HG03139 (cell line): ENCODE measurements at regions not wholly inside any gene's neighbourhood (a gene's known extent, or its start where the extent isn't known, plus 50 kb on each side); places are given as distances from the start of the nearest gene placed in this dataset.

Experiments
- ATAC-seq: cut with Tn5 transposase; IDR thresholded peaks from one replicate; pipeline ENCODE4 v1.9.1; 2021; ENCODE audit not compliant: unreplicated experiment

DNA sequence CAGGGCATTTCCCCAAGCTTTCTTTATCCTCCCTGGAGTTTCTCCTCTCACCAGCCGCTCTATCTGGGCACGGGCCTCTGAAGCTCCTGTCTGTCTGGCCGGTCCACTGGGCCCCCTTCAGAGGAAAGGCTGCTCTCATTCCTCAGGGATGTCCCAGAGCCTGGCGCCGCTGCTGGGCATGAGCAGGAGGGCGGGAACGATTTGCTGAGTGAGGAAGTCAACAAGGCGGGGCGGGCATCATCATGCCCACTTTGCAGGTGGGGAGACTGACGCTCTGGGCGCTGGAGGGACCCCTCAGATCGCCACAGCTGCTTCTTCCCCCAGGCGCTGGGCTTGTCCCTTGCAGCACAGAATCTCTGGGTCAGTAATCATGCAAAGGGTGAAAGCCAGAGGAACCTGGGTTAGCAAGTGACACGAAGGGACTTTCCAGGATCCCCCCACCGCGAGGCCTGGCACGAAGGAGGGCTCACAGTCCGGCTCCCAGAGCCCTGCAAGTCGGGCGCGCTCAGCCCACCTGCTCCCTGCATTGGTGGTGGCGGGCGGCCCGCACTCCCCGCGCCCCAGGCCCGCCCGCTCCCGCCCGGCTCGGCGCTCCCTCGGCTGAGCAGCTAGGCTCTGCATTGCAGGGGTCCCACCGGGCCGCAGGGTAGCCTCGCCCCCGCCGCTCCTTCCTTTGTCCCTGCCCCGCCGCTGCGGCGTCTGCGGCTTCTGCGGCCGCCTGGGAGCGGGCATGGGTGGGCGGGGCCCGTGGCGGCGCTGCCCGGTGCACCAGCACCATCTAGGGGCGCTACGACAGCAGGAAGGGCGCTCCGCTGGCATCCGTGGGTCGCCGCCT is 157.8 kb downstream of the CYRIA start:
- no peak for ATAC-seq

DNA sequence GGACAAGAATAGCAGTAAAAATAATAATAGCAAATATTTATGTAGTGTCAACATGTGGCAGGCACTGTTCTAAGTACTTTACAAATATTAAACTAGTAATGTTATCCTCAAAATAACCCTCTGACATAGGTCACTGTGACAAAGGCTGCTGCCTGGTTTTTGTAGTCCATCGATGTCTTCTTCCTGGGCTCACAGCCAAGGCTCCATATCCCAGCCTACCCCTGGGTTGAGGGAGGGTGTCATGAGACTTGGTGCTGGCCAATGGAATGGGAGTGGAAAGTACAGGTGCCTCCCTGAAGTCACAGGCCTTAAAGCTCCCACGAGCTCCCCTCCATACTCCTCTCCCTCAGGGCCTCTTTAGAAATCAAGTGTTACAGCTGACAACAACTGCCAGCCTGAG is 159.3 kb downstream of the CYRIA start:
- ATAC-seq, result no peak

DNA sequence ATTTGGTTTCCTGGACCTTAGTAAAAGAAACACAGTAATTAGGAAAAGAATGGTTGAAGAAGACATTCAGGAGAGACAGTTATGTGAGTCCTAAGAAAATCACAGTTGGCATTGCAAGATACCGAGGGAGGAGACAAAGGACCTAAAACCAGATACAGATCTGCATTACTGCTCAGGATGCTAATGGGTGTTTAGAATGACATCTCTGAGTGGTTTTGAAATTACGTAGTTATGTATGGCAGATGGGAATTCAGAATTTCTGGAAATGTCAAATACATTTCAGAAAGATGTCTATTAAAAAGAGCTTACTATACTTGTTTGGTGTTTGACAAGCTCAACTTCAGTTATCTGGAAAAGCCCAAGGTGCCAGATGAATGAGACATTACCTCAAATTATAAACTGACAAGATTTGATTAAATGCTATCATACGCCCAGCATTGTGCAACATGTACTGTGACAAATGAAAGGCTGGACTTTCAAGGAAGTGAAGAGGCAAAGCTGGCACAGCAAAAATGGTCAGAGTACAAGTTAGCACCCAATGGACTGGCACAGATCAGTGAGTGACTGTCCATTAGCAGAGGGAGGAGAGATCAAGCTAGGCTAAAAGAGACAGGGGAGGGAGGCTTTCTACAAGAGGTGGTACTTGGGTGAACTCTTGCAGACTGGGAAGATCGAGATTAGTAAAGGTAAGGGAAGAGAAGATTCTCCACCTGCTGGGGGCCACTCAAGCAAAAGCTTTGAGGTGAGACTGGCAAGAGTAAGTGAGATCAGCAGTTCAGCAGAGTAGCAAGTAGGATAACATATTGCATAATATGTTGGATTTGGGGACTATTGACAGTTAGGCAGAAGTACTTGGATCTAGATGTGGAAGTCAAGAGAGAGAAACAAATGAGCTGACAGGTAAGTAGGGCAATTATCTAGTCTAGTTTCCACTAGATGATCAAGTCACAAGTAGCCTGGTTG is 168.9 kb downstream of the CYRIA start:
- no peak for ATAC-seq

DNA sequence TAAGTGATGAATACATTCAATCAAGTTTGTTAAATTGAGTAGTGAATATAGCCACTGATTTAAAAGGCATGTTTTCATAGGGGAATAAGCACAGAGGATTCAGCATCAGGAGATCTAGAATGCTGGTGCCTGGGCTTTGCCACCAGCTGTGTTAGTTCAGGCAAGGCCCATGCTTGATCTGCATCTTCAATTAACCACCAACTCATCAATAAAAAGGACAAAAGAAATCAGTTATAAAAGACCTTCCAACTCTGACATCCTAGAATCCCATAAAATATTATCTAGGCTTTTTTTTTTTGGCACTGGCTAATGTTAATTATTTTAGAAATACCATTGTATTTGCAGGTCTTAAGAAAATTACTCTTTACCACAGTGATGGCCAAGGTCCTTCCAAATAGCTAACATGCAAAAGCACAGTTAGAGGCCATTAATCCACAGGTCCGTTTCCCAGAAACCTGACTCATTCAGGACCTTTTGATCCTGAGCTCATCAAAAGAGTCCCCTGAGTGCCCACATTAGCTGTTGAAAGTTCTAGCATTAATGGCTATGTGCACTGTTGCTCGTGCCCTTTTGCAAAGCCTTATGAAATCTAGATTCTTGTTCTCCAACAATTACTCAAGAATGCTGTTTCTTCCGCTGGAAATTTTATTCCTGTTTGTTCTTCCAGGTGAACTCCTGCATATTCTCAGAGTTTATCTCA is 170.0 kb downstream of the CYRIA start:
- no peak for ATAC-seq

DNA sequence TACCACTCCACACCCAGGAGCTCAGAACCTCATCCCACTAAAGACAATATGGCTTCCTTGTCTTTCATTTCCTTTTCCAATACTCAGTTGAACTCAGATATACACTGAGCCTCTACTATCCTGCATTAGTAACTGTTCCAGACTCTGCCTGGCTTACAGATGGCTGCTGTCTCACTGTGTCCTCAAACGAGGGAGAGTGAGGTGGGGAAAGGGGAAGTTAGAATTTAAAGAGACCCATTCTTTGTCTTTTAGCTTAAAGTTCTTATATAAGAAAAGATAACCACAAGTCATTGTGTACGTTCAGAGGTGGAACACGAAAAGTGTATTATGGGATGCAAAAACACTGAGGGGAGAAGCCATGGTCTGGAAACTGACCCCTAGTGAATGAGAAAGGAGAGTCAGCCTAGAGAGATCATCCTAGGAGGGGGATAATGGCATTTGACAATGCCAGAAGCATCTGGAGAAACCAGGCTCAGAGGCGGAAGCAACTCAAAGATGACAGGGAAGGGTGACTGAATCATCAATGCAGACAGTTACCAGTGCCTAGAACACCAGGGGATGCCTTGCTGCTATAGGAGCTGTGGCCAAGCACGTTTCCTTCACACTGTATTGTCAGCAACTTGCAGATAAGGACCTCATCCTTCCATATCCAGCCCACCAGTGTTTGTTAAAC is 170.7 kb downstream of the CYRIA start:
- ATAC-seq, result no peak

DNA sequence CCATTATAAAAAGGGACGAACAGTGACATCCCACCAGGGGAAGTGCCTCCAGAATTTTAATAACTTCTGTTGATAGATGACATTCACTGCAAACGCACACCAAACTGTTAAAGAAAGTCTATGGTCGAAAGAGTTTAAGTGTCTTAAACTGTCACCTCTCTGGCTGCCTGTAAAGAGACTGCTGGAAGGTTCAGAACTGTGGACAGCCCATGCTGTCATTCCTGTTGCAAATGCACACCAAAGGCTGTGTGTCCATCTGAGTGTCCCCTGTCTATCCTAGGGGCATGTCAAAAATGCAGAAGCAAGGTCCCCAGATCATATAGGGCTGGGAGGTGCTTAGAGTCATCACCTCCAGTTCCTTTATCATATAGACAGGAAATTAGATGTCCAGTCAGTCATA is 171.8 kb downstream of the CYRIA start:
- no peak for ATAC-seq

DNA sequence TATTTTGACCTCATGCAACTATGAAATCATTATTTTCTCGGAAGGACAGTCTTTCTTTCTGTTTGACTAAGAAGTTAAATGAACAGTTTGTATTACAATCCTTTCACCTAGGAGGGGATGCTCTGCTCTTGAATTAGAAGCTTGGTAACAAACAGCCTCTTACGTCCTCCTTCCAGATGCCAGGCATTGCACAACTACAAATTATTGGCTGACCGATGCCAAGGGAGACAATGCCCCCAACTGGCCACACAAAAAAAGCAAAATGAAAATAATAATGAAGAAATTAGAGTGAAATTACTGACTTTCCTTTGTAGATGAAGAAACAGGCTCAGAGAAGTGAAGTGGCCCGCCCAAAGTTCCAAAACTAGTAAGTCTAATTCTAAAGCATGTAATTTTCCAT is 177.9 kb downstream of the CYRIA start:
- ATAC-seq, result no peak

DNA sequence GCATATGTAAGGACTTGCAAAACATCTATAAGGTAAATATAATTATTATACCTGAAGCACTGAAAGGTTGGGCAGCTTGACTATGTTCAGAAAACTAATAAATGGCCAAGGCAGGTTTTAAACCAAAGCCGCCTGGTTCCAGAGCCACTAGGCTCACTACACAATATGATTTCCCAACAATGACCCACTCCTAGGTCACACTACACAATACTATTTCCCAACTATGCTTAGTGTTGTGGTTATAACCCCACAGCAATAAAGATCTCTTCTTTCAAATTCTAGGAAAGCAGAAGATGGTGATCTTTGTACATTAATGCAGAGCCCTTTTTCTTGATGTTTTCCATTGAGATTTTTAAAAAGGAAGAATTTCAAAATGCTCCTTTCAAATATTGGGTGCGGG is 180.4 kb downstream of the CYRIA start:
- no peak for ATAC-seq

DNA sequence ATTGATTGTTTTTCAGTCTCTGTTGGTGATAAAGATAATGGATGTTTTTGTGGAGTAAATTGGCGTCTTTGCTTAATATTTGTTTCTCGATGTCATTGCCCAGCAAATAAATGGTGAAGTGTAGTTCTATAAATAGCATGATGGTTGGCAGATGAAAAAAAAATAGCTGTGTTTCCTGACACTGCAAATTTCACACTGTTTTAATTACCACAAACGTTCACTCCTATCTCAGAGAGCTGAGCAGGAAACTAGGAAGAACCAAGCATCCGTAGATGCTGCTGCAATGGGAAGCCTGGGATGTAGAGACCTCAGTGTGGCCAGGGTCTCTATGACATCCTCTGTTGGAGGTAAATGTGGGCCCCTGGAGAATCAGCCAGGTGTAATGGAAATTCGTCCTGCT is 183.2 kb downstream of the CYRIA start:
- no peak for ATAC-seq

DNA sequence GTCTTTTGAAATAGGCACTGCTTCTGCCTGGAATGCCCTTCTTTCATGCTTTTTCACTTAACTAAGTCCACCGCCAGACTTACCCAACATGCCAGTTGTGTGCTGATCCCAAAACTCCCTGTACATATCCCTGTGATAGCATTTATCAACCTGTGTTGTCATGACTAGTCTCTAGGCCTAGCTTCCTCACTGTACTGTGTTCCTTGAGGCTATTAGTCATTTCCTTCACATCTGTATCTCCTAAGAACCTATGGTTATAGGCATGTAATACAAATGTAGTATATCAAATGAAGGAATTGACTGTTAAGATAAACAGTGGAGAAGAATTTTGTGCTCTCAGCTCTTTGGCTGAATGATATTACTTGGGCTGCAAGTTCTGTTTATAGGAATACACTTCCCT is 184.3 kb downstream of the CYRIA start:
- ATAC-seq, result no peak

DNA sequence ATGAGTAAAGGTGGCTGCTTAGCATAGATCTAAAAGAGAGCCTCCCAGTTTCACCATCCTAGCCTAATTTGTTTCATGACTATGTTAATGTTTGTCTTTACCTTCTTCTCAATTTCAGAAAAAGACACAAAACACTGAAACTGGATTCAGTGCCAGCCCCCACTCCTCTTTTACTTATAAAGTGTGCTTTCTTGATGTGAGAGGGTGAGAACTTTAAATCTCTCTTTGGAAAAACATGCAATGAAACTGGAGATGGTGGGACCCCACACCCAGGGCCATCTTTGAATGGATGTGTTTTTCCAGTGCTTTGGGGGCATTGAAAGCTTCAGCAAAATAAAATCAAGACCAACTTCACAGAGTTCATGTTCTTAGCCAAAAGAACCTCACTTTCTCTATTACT is 185.9 kb downstream of the CYRIA start:
- no peak for ATAC-seq

DNA sequence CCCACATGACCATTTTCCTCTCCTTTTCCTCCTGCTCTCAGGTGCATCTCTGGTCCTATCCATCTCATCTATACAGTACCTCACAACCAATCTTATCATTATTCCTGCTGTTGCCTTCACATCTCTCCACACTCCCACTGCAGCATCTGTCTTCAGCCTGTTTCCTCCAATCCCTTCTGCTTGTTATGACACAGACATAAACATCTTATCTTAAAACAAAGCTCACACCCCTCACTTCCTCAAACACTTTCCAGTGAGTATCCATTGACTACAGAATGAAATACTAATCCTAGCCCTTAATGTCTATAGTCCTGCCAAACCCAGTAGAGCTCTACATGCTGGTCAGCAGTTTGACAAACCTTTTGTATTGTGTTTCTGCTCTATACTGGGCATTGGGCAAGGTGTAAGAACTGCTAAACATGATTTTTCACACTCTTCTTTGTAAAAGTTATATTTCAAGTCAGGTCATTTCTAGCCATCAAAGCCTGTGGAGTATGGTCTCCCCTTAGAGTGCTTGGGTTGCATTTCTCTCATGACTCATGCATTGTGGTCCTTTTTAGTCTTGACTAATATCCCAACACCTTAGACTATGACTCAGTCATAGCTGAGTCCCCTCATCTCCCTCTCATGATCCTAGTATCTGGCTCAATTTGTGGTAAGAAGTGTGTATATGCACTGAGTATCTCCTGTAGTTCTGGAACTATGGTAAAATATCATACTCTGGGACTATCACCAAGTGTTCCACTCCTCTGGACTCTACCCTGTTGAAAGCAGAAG is 187.0 kb downstream of the CYRIA start:
- ATAC-seq, result no peak

DNA sequence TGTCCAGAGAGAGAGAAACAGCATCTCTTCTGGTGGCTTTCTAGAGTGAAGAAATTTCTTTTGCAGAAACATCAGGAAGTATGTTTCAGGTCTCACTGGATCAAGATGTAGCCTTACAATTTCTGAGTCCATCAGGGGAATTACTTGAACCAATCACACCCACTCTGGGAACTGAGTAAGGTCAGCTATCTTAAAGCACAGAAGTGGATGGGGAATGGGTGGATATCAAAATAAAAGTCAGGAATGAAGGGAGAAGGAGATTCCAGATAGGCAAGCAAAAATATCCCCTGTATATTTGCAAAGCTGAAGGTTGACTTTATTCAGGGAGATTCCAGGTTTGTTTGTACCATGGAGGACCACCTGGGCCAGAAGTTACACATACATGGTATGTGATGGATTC is 188.0 kb downstream of the CYRIA start:
- no peak for ATAC-seq

DNA sequence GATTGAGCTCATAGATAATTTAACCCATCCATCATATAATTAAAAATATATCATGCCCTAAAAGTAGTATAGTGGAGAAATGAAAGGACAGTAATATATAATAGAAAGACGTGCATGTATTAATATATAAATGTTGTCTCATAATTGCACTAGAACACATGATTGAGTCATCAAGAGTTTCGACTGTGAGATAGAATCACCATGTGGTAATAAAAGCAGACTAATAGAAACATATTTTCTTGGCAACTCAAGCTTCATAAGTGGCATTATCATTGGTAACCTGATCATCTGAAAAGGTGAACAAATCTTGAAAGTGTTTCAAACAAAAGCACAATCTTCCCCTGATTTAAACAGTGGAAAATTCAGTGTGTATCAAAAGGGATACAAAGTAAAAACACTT is 188.8 kb downstream of the CYRIA start:
- ATAC-seq, result no peak

DNA sequence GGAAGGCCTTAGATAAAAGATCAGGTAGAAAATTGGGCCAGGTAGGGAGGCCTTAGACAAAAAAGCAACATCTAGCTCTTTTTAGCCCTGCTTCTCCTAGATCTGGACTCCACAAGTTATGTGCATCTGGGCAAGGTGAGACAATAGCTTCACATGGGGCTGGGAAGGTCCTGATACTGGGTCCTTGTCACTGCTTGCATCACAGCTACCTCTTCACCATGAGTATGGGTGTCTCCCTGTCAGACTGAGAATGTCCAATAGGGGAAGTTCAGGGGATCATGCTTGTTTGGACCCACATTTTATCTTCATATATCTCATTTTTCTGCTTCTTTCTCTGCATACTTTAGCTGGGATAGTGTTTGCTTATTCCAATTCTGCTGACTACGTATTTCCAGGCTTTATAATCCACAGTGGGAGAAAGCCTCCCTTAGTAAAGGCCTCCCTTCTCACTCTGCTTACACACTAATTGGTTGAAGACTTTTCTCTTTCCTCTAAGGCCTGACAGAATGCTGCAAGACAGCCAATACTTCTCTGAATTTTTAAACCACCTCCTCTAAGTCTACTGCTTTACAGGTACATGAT is 189.6 kb downstream of the CYRIA start:
- no peak for ATAC-seq

DNA sequence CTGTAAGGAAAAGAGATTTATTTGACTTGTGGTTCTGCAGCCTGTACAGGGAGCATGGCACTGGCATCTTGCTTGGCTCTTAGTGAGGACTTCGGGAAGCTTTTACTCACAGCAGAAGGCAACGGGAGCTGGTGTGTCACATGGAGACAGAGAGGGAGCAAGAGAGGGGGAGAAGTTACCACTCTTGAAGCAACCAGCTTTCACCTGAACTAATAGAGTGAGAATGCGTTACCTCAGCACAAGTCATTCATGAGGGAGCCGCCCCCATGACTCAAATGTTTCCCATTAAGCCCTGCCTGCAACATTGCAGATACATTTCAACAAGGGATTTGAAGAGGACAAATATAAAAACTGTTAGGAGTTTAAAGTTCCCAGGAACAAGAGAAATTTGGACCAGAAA is 190.0 kb downstream of the CYRIA start:
- ATAC-seq, result no peak

DNA sequence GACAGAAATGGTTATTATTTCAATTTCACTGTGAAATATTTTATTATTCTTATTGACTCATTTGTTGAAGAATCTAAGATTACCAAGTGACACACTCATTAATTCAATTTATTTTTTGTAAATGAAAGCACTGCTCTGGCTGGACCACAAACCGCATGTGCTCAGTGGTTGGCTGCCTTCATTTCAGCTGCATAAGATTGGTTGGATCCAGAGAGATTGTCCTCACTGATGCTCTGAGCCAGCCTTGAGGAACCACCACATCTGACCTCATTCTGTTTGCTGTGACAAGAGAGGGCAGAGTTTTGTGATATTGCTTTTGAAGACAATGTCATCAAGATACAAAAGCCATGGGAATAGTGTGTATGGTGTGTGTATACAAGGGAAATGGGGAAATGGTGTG is 192.1 kb downstream of the CYRIA start:
- no peak for ATAC-seq

DNA sequence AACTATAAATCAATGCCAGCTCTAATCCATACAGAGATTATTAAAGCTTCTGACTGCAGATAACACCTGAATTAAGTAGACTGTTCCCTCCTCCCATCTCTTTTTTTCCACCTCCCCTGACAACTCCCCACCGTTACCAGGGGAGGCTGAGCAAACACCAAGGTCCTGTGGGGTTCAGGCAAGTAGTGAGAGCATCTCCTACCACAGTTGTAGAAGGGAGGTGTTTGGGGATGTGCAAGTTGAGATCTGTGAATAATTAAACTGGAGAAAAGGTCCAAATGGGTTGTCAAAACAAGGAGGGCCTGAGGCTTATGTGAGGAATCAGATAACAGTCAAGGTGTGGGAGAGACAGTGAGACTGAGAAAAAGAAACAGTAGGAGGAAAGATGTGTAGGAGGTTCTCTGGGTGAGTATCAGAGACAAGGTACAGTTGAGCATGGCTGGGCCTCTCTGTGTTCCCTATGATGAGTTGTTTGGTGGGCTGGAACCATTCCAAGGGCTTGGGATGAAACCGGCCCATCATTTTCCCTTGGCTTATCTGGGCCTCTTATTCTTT is 194.6 kb downstream of the CYRIA start:
- ATAC-seq, result no peak

DNA sequence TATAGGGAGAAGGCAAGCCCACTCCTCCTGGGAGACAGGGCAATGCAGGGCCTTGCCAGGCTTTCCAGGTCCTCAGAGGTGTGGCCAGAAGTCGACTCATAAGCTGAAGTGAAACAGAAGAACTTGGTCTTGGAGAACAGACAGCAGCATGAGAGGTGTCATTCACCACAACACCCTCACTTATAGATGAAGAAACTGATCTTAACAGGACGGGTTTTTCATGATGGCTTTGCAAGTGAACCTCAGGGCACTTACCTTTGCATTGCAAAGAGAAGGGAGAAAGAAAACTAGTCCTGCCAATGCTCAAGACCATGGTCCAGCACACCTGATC is 198.8 kb downstream of the CYRIA start:
- ATAC-seq, result no peak
